IPS-11a (cell line): ENCODE measurements at regions not wholly inside any gene's neighbourhood (a gene's known extent, or its start where the extent isn't known, plus 50 kb on each side); places are given as distances from the start of the nearest gene placed in this dataset.
"Not testable (repeated sequence)": the region's sequence is repeated elsewhere in the genome, so short reads cannot be mapped to it uniquely, and the experiment has no call there.

Experiments
- H3K4me3 ChIP-seq: one replicate; pipeline ENCODE4 v1.5.1; 2013; ENCODE audit warnings: low read depth, low read length, control low read depth

DNA sequence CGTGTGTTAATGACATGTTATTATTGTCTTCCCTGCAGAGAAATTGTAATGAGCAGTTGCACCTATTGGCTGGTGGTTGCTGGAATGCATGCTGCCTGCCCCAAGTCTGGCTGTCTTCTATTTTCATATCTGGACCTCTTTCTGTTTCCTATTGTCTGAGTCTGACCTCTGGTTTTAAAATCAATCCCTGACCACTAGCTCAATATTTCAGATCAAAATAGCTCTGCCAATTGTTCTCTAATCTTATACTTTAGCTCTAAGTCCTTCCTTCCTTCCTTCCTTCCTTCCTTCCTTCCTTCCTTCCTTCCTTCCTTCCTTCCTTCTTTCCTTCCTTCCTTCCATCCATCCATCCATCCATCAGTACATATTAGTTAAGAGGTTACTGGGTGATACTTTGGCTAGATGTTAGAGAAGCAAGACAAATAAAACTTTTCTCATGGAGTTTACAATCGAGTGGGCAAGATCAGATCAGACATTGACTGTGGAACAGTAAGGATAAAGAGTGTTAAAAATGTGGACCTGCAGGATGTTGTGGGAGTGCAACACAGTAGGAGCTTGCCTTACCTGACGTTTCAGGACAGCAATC lies 417.1 kb downstream of the SOCS6 start:
- no peak overlapping the region for H3K4me3 ChIP-seq

GRCh38 chr18:70700496-70700895 lies 411.7 kb downstream of the SOCS6 start:
- no peak overlapping the region for H3K4me3 ChIP-seq

DNA sequence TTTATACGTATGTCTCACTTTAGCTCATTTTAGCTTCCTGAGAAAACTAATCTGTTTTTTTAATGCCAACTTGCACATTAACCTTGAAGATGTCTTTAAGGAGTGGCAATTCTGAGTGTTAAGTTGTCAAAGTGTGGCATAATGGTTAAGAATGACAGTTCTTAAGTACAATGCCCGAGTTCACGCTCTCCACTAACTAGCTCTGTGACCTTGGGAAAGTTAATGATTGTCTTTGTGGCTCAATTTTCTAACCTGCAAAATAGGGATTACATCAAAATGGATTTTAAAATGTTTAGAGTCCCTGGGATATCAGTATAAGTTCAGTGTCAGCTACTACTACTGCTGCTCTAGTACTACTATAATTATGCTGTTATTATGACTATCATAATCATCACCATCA lies 409.7 kb downstream of the SOCS6 start:
- H3K4me3 ChIP-seq, result no peak overlapping the region

GRCh38 chr18:70693246-70693645 lies 404.4 kb downstream of the SOCS6 start:
- H3K4me3 ChIP-seq, result no peak overlapping the region

- not testable (repeated sequence) for H3K4me3 ChIP-seq
Measured at GRCh38 chr18:70689765-70690164, 400.9 kb downstream of the SOCS6 start.

- no peak overlapping the region for H3K4me3 ChIP-seq
Measured at GRCh38 chr18:70688286-70688685, 399.4 kb downstream of the SOCS6 start.

- no peak overlapping the region for H3K4me3 ChIP-seq
Measured at GRCh38 chr18:70684821-70685220, 396.0 kb downstream of the SOCS6 start.

DNA sequence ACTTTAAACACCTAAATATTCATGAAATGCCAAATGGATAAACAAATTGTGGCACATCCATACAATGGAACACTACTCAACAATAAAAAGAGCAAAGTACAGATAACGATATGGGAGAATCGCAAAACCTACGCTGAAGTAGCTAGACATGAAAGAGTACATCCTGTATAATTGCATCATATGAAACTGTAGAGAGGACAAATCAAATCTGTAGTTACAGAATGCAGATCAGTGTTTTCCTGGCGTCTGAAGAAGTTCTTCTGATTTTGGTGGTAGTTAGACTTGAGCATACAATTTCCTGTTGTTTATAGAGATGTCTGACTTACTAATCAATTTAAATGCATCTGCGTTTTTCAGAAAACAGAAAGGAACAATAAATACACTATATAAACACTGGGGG lies 394.4 kb downstream of the SOCS6 start:
- no peak overlapping the region for H3K4me3 ChIP-seq

GRCh38 chr18:70674896-70675295 lies 386.1 kb downstream of the SOCS6 start:
- H3K4me3 ChIP-seq, result no peak overlapping the region

GRCh38 chr18:70673831-70674230 lies 385.0 kb downstream of the SOCS6 start:
- H3K4me3 ChIP-seq, result no peak overlapping the region

- H3K4me3 ChIP-seq, result no peak overlapping the region
Measured at GRCh38 chr18:70672581-70672980, 383.7 kb downstream of the SOCS6 start.

DNA sequence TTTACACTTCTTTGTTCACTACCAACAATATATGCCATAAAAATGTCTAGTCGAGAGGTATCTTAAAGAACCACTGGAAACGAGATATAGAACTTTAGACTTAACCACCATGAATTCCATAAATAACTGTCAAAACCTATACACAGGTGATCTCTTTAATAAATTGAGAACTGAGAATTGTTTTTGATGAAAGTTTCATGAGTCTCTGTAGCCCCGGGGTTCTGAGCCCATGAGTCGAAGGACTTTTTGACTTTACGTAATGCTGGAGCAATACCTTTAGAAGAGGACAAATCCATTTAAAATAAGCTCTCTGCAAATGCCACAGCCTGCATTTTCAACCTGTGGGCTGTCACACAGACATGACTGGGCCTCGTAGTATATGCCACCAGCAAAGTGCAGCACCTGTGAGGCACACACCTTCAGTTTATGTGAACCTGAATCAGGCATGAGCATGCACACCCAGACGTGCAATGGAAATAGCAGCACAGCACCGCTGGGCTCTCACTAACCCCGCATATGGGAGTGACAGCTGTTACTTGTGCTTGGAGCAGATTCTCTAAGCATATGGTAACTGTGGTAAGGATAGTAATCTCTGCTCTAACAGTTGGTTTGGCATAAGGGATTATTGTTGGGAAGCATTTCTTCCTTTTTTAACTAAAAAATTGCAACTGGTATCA lies 383.2 kb downstream of the SOCS6 start:
- H3K4me3 ChIP-seq, result no peak overlapping the region

GRCh38 chr18:70666936-70667335 lies 378.1 kb downstream of the SOCS6 start:
- H3K4me3 ChIP-seq, result no peak overlapping the region

- no peak overlapping the region for H3K4me3 ChIP-seq
Measured at GRCh38 chr18:70663141-70663540, 374.3 kb downstream of the SOCS6 start.

DNA sequence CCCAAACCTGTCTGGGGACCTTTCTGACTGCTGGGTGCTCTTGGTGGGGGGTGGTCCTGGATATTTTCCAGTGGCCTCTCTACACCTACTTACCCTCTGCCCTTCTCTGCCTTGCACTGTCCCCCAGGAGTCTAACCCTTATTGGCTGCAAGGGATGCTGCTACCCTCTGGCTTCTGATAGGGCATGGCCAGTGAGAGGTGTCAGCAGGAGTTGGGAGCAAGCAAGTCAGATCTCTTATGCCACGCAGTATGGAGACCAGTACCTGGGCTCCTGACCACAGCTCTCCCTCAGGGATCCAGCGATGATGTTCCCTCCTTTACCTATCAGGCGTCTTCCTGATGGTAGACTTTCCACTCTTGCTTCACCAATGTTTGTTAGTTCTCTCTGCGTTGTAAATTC lies 373.7 kb downstream of the SOCS6 start:
- H3K4me3 ChIP-seq, result no peak overlapping the region

- no peak overlapping the region for H3K4me3 ChIP-seq
Measured at GRCh38 chr18:70659036-70659925, 370.4 kb downstream of the SOCS6 start.

GRCh38 chr18:70653671-70654070 lies 364.8 kb downstream of the SOCS6 start:
- no peak overlapping the region for H3K4me3 ChIP-seq

GRCh38 chr18:70650878-70651277 lies 362.0 kb downstream of the SOCS6 start:
- no peak overlapping the region for H3K4me3 ChIP-seq

- H3K4me3 ChIP-seq, result no peak overlapping the region
Measured at GRCh38 chr18:70649683-70650082, 360.8 kb downstream of the SOCS6 start.

- no peak overlapping the region for H3K4me3 ChIP-seq
Measured at GRCh38 chr18:70645971-70646370, 357.1 kb downstream of the SOCS6 start.

DNA sequence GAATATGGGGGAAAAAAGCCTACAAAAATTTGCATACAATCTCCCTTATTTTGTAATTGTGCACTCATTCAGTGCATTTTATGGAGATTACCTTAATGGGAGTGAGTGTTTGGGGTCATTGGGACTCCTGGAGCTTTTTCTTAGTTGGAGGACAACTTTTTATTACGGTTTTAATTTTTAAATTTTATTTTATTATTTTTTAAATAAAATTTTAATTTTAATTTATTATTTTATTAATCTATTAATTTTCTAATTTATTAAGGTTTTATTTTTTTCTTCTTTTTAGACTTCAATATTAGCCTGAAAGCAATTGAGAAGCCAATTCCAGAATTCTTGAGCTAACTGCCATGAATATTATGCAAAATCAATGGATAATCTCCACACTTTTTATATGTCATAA lies 355.0 kb downstream of the SOCS6 start:
- H3K4me3 ChIP-seq, result no peak overlapping the region
